Neural progenitor cell (in vitro differentiated cells): ENCODE measurements at regions not wholly inside any gene's neighbourhood (a gene's known extent, or its start where the extent isn't known, plus 50 kb on each side); places are given as distances from the start of the nearest gene placed in this dataset.

Source experiments
- DNase-seq: peaks from one replicate; pipeline ENCODE4 v3.0.0-alpha.2; 2016; ENCODE audit warnings: low spot score
- H2AFZ ChIP-seq: fragments of 200-600 bp; sonication (generic); replicated peaks from 2 replicates; pipeline ENCODE4 v1.6.1; 2016; ENCODE audit warnings: antibody characterized with exemption
- H3F3A ChIP-seq: fragments of 200-600 bp; sonication (generic); 2 replicates; pipeline ENCODE4 v1.6.1; 2016; ENCODE audit warnings: antibody characterized with exemption, low read depth
- H3K27ac ChIP-seq: fragments of 200-600 bp; sonication (generic); 2 replicates; pipeline ENCODE4 v1.5.1; 2016; ENCODE audit warnings: mild to moderate bottlenecking
- H3K27me3 ChIP-seq: fragments of 200-600 bp; sonication (generic); 2 replicates; pipeline ENCODE4 v1.6.1; 2016; ENCODE audit warnings: mild to moderate bottlenecking, moderate library complexity
- H3K36me3 ChIP-seq: fragments of 200-600 bp; sonication (generic); 2 replicates; pipeline ENCODE4 v1.5.1; 2016
- H3K4me1 ChIP-seq: fragments of 200-600 bp; sonication (generic); 2 replicates; pipeline ENCODE4 v1.6.1; 2016; ENCODE audit warnings: mixed run types
- H3K4me2 ChIP-seq: fragments of 200-600 bp; sonication (generic); 2 replicates; pipeline ENCODE4 v1.6.1; 2016
- H3K4me3 ChIP-seq: fragments of 200-600 bp; sonication (generic); 2 replicates; pipeline ENCODE4 v1.5.1; 2016
- H3K79me2 ChIP-seq: fragments of 200-600 bp; sonication (generic); 2 replicates; pipeline ENCODE4 v1.6.1; 2016; ENCODE audit warnings: low read depth
- H3K9ac ChIP-seq: fragments of 200-600 bp; sonication (generic); 2 replicates; pipeline ENCODE4 v1.6.1; 2016
- H3K9me3 ChIP-seq: fragments of 200-600 bp; sonication (generic); 2 replicates; pipeline ENCODE4 v1.5.1; 2016; ENCODE audit warnings: low read depth
- H4K20me1 ChIP-seq: fragments of 200-600 bp; sonication (generic); 2 replicates; pipeline ENCODE4 v1.6.1; 2016; ENCODE audit warnings: low read depth
- H3K27ac Mint-ChIP-seq: 3 replicates; pipeline ENCODE4 v1.8.0; 2021; ENCODE audit warnings: mixed read lengths
- H3K27me3 Mint-ChIP-seq: 2 replicates; pipeline ENCODE4 v1.8.0; 2022; ENCODE audit warnings: low read depth, mild to moderate bottlenecking, inconsistent platforms, moderate library complexity, mixed read lengths; ENCODE audit not compliant: insufficient read depth
- H3K36me3 Mint-ChIP-seq: 3 replicates; pipeline ENCODE4 v1.8.0; 2021; ENCODE audit warnings: mixed read lengths
- H3K4me1 Mint-ChIP-seq: 3 replicates; pipeline ENCODE4 v1.8.0; 2021; ENCODE audit warnings: mixed read lengths
- H3K4me3 Mint-ChIP-seq: 3 replicates; pipeline ENCODE4 v1.8.0; 2021; ENCODE audit warnings: mild to moderate bottlenecking, moderate library complexity, mixed read lengths
- H3K9me3 Mint-ChIP-seq: 3 replicates; pipeline ENCODE4 v1.8.0; 2020; ENCODE audit warnings: mixed read lengths
- EZH2 ChIP-seq: fragments of 200-600 bp; sonication (generic); IDR thresholded peaks from 2 replicates; pipeline ENCODE4 v1.6.1; 2017; ENCODE audit warnings: antibody characterized with exemption, mild to moderate bottlenecking, moderate library complexity
- EZH2phosphoT487 ChIP-seq: fragments of 200-600 bp; sonication (generic); IDR thresholded peaks from 2 replicates; pipeline ENCODE4 v1.6.1; 2017; ENCODE audit warnings: antibody characterized with exemption
- TF ChIP-seq, protein P1 (sequence below): fragments of 200-600 bp; sonication (generic); IDR thresholded peaks from 2 replicates; pipeline ENCODE4 v1.5.1; 2017; ENCODE audit warnings: antibody characterized with exemption, mild to moderate bottlenecking

DNA sequence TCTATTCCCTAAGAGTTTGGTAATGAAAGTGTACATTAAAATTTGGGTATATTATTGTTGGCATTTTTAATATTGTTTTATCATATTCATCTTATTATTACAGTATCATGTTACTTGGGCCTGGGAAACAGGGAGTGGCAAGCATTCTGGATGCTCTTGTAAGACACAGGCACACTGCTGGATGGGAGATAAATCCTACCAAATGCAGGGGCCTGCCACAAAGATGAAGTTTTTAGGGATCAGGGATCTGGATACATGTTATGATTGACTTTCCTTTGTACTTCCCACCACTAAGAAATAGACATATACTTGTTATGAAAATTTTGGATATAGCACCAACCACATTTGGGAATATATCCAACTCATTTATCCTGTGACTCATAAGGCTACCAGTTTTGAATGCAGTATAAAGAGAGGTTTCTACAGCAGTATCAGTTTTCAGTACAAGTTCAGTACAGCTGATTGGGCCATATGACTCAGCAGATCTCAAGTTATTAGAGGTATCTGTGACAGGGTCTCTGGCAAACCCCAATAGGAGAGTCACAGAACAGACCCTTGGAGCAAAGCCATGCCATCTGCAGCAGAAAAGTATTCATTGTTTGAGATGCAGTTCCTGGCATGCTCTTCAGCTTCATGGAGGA is 360.1 kb downstream of the DMAC1 start:
- no peaks in the 10 kb centered on the region for H3K4me1 Mint-ChIP-seq
- Histone ChIP-seq H3K79me2 (no peaks in the 10 kb centered on the region), H3F3A (no peaks in the 10 kb centered on the region), H3K36me3 (no peaks in the 10 kb centered on the region), H3K9me3 (no peaks in the 10 kb centered on the region), H2AFZ (no peak overlapping the region), H3K4me1 (no peaks in the 10 kb centered on the region), H3K27me3 (no peaks in the 10 kb centered on the region), H4K20me1 (no peaks in the 10 kb centered on the region), H3K9ac (no peak overlapping the region), H3K27ac (no peak overlapping the region), H3K4me3 (no peak overlapping the region), H3K4me2 (no peak overlapping the region)
- no peak overlapping the region for H3K27ac Mint-ChIP-seq
- TF ChIP-seq EZH2phosphoT487 (no peak), EZH2 (no peak)
- TF ChIP-seq, protein P1, sequence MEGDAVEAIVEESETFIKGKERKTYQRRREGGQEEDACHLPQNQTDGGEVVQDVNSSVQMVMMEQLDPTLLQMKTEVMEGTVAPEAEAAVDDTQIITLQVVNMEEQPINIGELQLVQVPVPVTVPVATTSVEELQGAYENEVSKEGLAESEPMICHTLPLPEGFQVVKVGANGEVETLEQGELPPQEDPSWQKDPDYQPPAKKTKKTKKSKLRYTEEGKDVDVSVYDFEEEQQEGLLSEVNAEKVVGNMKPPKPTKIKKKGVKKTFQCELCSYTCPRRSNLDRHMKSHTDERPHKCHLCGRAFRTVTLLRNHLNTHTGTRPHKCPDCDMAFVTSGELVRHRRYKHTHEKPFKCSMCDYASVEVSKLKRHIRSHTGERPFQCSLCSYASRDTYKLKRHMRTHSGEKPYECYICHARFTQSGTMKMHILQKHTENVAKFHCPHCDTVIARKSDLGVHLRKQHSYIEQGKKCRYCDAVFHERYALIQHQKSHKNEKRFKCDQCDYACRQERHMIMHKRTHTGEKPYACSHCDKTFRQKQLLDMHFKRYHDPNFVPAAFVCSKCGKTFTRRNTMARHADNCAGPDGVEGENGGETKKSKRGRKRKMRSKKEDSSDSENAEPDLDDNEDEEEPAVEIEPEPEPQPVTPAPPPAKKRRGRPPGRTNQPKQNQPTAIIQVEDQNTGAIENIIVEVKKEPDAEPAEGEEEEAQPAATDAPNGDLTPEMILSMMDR, result no peak
- H3K9me3 Mint-ChIP-seq, result no peaks in the 10 kb centered on the region
- no peaks in the 10 kb centered on the region for H3K27me3 Mint-ChIP-seq
- DNase-seq, result no peak
- H3K4me3 Mint-ChIP-seq, result no peak overlapping the region
- H3K36me3 Mint-ChIP-seq, result no peaks in the 10 kb centered on the region

DNA sequence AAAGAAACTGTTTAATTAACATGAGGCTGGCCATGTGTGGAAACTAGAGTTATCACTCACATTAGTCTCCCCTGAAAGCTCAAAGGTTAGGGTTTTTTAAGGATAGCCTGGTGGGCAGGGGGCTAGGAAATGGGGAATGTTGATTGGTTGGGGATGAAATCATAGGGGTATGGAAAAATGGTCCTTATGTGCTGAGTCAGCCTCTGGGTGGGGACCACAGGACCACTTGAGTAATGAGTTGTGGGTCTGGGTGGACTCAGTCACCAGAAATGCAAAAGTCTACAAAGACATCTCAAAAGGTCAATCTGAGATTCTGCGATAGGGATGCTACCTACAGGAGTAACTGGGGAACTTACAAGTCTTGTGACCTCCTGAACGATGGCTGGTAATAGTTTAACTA is 362.8 kb downstream of the DMAC1 start:
- TF ChIP-seq EZH2phosphoT487 (no peak), EZH2 (no peak)
- TF ChIP-seq, protein P1, result no peak
- H3K4me3 ChIP-seq, result no peak overlapping the region
- H3K27me3 ChIP-seq, result no peaks in the 10 kb centered on the region
- H3K79me2 ChIP-seq, result no peaks in the 10 kb centered on the region
- H3K4me2 ChIP-seq, result no peak overlapping the region
- Mint-ChIP-seq H3K36me3 (no peaks in the 10 kb centered on the region), H3K27me3 (no peaks in the 10 kb centered on the region), H3K27ac (no peak overlapping the region), H3K4me1 (no peaks in the 10 kb centered on the region), H3K4me3 (no peak overlapping the region), H3K9me3 (peaks cover 17% of the 10 kb centered on the region)
- no peaks in the 10 kb centered on the region for H3K9me3 ChIP-seq
- no peak overlapping the region for H3K27ac ChIP-seq
- H2AFZ ChIP-seq, result no peak overlapping the region
- H4K20me1 ChIP-seq, result no peaks in the 10 kb centered on the region
- no peaks in the 10 kb centered on the region for H3K4me1 ChIP-seq
- H3K36me3 ChIP-seq, result no peaks in the 10 kb centered on the region
- no peak for DNase-seq
- no peaks in the 10 kb centered on the region for H3F3A ChIP-seq
- no peak overlapping the region for H3K9ac ChIP-seq

DNA sequence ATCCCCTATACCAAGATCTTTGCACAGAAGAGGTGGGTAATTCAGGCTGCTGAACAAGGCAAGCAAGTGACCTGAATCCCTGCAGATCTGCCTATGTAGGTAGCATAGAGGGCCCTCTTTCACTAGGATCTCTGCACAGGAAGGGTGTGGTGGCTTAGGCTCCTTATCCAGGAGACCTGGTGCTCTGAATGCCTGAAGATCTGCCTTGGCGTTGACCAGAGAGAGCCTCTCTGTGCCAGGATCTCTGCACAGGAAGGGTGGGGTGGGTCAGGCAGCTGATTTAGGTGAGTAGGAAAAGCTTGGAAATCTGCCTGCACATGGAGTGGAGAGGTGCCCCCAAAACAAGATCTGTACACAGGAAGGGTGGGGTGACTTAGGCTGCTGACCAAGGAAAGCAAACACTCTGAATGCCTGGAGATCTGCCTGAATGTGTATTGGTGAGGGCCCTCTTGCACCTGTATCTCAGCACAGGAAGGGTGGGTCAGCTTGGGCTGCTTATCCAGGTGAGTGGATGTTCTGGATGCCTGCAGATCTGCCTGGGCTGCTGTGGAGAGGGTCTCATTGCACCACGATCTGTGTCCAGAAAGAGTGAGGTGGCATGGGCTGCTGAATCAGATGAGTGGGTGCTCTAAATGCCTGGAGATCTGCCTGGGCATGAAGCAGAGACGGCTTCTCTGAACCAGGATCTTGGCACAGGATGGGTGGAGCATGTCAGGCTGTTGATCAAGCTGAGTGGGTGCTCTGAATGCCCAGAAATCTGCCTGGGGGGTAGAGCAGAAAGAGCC is 365.9 kb downstream of the DMAC1 start:
- no peak overlapping the region for H3K4me3 ChIP-seq
- TF ChIP-seq, protein P1, result no peak
- no peak for TF ChIP-seq EZH2phosphoT487
- no peak for TF ChIP-seq EZH2
- H3K4me2 ChIP-seq, result no peak overlapping the region
- Mint-ChIP-seq H3K4me1 (no peaks in the 10 kb centered on the region), H3K9me3 (peaks cover 27% of the 10 kb centered on the region), H3K27ac (no peak overlapping the region), H3K36me3 (no peaks in the 10 kb centered on the region), H3K4me3 (no peak overlapping the region), H3K27me3 (no peaks in the 10 kb centered on the region)
- no peak overlapping the region for H2AFZ ChIP-seq
- DNase-seq, result no peak
- no peak overlapping the region for H3K27ac ChIP-seq
- H3K4me1 ChIP-seq, result no peaks in the 10 kb centered on the region
- H3K9ac ChIP-seq, result no peak overlapping the region
- no peaks in the 10 kb centered on the region for H3K79me2 ChIP-seq
- H3K36me3 ChIP-seq, result no peaks in the 10 kb centered on the region
- H3K27me3 ChIP-seq, result no peaks in the 10 kb centered on the region
- no peaks in the 10 kb centered on the region for H3K9me3 ChIP-seq
- no peaks in the 10 kb centered on the region for H3F3A ChIP-seq
- H4K20me1 ChIP-seq, result no peaks in the 10 kb centered on the region
